ENCODE measurements at regions not wholly inside any gene's neighbourhood (a gene's known extent, or its start where the extent isn't known, plus 50 kb on each side); places are given as distances from the start of the nearest gene placed in this dataset.

DNA sequence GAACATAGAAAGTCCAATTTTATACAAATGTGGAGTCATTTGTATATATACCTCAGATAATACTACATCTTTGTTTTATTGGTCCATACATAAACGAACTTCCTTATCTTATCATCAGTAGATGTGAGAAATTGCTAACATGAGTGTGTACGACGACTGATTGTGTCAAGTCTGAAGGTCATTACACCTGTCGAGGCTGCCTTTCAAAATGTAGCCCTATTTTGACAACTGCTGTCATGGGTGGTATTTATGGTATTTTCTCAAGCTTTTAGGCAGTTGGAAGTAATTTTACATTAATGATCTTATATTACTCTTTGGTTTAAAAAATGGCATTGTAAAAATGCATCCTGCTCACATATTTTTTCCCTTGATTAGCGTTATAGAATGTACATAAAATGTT, 183.7 kb upstream of the DNAJC19 start:
- no peak for DNase-seq
- Histone ChIP-seq H4K20me1 (ENCODE audit: insufficient read depth, low read length) (no peaks in the 10 kb centered on the region), H3K4me1 (ENCODE audit: insufficient read depth, low read length) (no peaks in the 10 kb centered on the region), H3K27me3 (ENCODE audit: insufficient read depth, low read length, poor library complexity) (no peaks in the 10 kb centered on the region), H3K4me2 (ENCODE audit: insufficient read depth, low read length) (no peak overlapping the region), H3K79me2 (ENCODE audit: insufficient read depth, low read length) (no peaks in the 10 kb centered on the region), H2AFZ (ENCODE audit: low read depth, low read length) (no peak overlapping the region), H3K4me3 (ENCODE audit: low read depth in 1 of 2, low read length in 2 of 2) (no peak overlapping the region), H3K27ac (ENCODE audit: low read length) (no peak overlapping the region), H3K36me3 (ENCODE audit: insufficient read depth, low read length) (no peaks in the 10 kb centered on the region), H3K9me3 (ENCODE audit: insufficient read depth, low read length, severe bottlenecking) (no peaks in the 10 kb centered on the region), H3K9ac (ENCODE audit: low read depth, low read length) (no peak overlapping the region)
- TF ChIP-seq, protein P1, sequence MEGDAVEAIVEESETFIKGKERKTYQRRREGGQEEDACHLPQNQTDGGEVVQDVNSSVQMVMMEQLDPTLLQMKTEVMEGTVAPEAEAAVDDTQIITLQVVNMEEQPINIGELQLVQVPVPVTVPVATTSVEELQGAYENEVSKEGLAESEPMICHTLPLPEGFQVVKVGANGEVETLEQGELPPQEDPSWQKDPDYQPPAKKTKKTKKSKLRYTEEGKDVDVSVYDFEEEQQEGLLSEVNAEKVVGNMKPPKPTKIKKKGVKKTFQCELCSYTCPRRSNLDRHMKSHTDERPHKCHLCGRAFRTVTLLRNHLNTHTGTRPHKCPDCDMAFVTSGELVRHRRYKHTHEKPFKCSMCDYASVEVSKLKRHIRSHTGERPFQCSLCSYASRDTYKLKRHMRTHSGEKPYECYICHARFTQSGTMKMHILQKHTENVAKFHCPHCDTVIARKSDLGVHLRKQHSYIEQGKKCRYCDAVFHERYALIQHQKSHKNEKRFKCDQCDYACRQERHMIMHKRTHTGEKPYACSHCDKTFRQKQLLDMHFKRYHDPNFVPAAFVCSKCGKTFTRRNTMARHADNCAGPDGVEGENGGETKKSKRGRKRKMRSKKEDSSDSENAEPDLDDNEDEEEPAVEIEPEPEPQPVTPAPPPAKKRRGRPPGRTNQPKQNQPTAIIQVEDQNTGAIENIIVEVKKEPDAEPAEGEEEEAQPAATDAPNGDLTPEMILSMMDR (IDR thresholded peaks at IDR 0.05; ENCODE audit: borderline replicate concordance, extremely low read depth, low read length, poor library complexity, severe bottlenecking): no peak
- TF ChIP-seq EZH2 (IDR thresholded peaks at IDR 0.05; ENCODE audit: borderline replicate concordance, low read depth, low read length, severe bottlenecking): no peak
- no peak for ATAC-seq (ENCODE audit: insufficient read depth, low read depth)

DNA sequence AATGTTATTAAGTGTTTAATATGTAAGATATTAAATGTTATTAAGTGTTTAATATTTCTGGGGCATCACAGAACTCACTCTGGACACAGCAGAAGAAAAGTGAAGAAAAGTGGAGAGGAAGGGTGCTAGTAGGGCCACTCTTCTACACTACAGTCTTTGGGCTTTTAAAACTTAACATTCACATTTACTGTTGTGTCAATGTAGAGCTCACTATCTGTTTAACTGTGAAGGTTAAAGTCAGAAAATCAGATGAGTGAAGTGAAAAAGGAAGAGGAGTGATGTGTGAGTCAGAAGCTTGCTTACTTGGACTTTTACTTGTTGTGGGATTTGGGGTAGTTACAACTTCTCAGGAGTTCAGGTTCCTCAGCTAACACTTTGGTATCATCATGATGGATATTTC, 145.3 kb upstream of the DNAJC19 start:
- no peaks in the 10 kb centered on the region for H3K79me2 ChIP-seq (ENCODE audit: insufficient read depth, low read length)
- H3K4me2 ChIP-seq (ENCODE audit: insufficient read depth, low read length): no peak overlapping the region
- no peak for TF ChIP-seq EZH2 (IDR thresholded peaks at IDR 0.05; ENCODE audit: borderline replicate concordance, low read depth, low read length, severe bottlenecking)
- TF ChIP-seq, protein P1 (IDR thresholded peaks at IDR 0.05; ENCODE audit: borderline replicate concordance, extremely low read depth, low read length, poor library complexity, severe bottlenecking): no peak
- DNase-seq (no peak), ATAC-seq (ENCODE audit: insufficient read depth, low read depth) (no peak)
- no peaks in the 10 kb centered on the region for H3K9me3 ChIP-seq (ENCODE audit: insufficient read depth, low read length, severe bottlenecking)
- H3K9ac ChIP-seq (ENCODE audit: low read depth, low read length): no peak overlapping the region
- H2AFZ ChIP-seq (ENCODE audit: low read depth, low read length): no peak overlapping the region
- H3K4me1 ChIP-seq (ENCODE audit: insufficient read depth, low read length): no peaks in the 10 kb centered on the region
- H3K4me3 ChIP-seq (ENCODE audit: low read depth in 1 of 2, low read length in 2 of 2): no peak overlapping the region
- no peaks in the 10 kb centered on the region for H3K36me3 ChIP-seq (ENCODE audit: insufficient read depth, low read length)
- peaks cover 3% of the 10 kb centered on the region for H3K27me3 ChIP-seq (ENCODE audit: insufficient read depth, low read length, poor library complexity)
- no peak overlapping the region for H3K27ac ChIP-seq (ENCODE audit: low read length)
- no peaks in the 10 kb centered on the region for H4K20me1 ChIP-seq (ENCODE audit: insufficient read depth, low read length)

DNA sequence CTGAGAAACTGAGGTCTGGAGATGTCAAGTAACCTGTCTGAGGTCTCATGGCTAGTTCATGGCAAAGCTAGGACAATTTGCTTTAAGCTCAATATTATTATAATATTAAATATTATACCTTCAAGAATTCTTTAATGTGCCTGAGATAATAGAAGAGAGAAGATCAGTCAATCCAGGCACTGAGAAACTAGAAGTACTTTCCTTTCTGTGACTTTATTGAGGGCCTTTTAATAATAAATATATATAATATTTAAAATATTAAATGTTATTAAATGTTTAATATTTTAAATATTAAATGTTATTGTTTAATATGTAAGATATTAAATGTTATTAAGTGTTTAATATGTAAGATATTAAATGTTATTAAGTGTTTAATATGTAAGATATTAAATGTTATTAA, 144.3 kb upstream of the DNAJC19 start:
- Histone ChIP-seq H3K27ac (ENCODE audit: low read length) (no peak overlapping the region), H4K20me1 (ENCODE audit: insufficient read depth, low read length) (no peaks in the 10 kb centered on the region), H3K4me1 (ENCODE audit: insufficient read depth, low read length) (no peaks in the 10 kb centered on the region), H3K79me2 (ENCODE audit: insufficient read depth, low read length) (no peaks in the 10 kb centered on the region), H3K36me3 (ENCODE audit: insufficient read depth, low read length) (no peaks in the 10 kb centered on the region), H2AFZ (ENCODE audit: low read depth, low read length) (no peak overlapping the region), H3K9me3 (ENCODE audit: insufficient read depth, low read length, severe bottlenecking) (no peaks in the 10 kb centered on the region), H3K4me2 (ENCODE audit: insufficient read depth, low read length) (no peak overlapping the region), H3K9ac (ENCODE audit: low read depth, low read length) (no peak overlapping the region), H3K27me3 (ENCODE audit: insufficient read depth, low read length, poor library complexity) (no peaks in the 10 kb centered on the region), H3K4me3 (ENCODE audit: low read depth in 1 of 2, low read length in 2 of 2) (no peak overlapping the region)
- no peak for ATAC-seq (ENCODE audit: insufficient read depth, low read depth)
- TF ChIP-seq EZH2 (IDR thresholded peaks at IDR 0.05; ENCODE audit: borderline replicate concordance, low read depth, low read length, severe bottlenecking): no peak
- TF ChIP-seq, protein P1 (IDR thresholded peaks at IDR 0.05; ENCODE audit: borderline replicate concordance, extremely low read depth, low read length, poor library complexity, severe bottlenecking): no peak
- DNase-seq: no peak

- no peak for DNase-seq
- H3K9ac ChIP-seq (ENCODE audit: low read depth, low read length): no peak overlapping the region
Measured at GRCh38 chr3:181105646-181106045, 116.1 kb upstream of the DNAJC19 start.

More at GRCh38 chr3:181105646-181106045, 116.1 kb upstream of the DNAJC19 start:
- ATAC-seq (ENCODE audit: insufficient read depth, low read depth): no peak
- no peak overlapping the region for H3K27ac ChIP-seq (ENCODE audit: low read length)
- no peak overlapping the region for H2AFZ ChIP-seq (ENCODE audit: low read depth, low read length)
- TF ChIP-seq, protein P1 (IDR thresholded peaks at IDR 0.05; ENCODE audit: borderline replicate concordance, extremely low read depth, low read length, poor library complexity, severe bottlenecking): no peak
- TF ChIP-seq EZH2 (IDR thresholded peaks at IDR 0.05; ENCODE audit: borderline replicate concordance, low read depth, low read length, severe bottlenecking): no peak
- no peaks in the 10 kb centered on the region for H3K4me1 ChIP-seq (ENCODE audit: insufficient read depth, low read length)
- H3K79me2 ChIP-seq (ENCODE audit: insufficient read depth, low read length): no peaks in the 10 kb centered on the region
- no peaks in the 10 kb centered on the region for H3K36me3 ChIP-seq (ENCODE audit: insufficient read depth, low read length)
- no peaks in the 10 kb centered on the region for H4K20me1 ChIP-seq (ENCODE audit: insufficient read depth, low read length)
- no peaks in the 10 kb centered on the region for H3K9me3 ChIP-seq (ENCODE audit: insufficient read depth, low read length, severe bottlenecking)
- H3K27me3 ChIP-seq (ENCODE audit: insufficient read depth, low read length, poor library complexity): no peaks in the 10 kb centered on the region
- H3K4me2 ChIP-seq (ENCODE audit: insufficient read depth, low read length): no peak overlapping the region
- H3K4me3 ChIP-seq (ENCODE audit: low read depth in 1 of 2, low read length in 2 of 2): no peak overlapping the region
